Smooth muscle cell of the brain vasculature (primary cell): ENCODE measurements at regions not wholly inside any gene's neighbourhood (a gene's known extent, or its start where the extent isn't known, plus 50 kb on each side); places are given as distances from the start of the nearest gene placed in this dataset.

Source experiments
- DNase-seq: peaks from one replicate; pipeline ENCODE4 v3.0.0-alpha.2; 2012; ENCODE audit warnings: low read depth, low spot score

GRCh38 chr18:22355598-22355997, 62.1 kb downstream of the CTAGE1 start:
- DNase-seq: no peak

GRCh38 chr18:22355069-22355468, 62.6 kb downstream of the CTAGE1 start:
- no peak for DNase-seq

- DNase-seq: no peak
These were observed 67.7 kb downstream of the CTAGE1 start for GRCh38 chr18:22349966-22350365.

GRCh38 chr18:22349317-22349898, 68.3 kb downstream of the CTAGE1 start:
- DNase-seq: no peak

GRCh38 chr18:22348521-22349316, 69.0 kb downstream of the CTAGE1 start:
- DNase-seq: no peak

- no peak for DNase-seq
These were observed 69.9 kb downstream of the CTAGE1 start for GRCh38 chr18:22347606-22348511.

GRCh38 chr18:22346953-22347605, 70.6 kb downstream of the CTAGE1 start:
- DNase-seq: no peak

GRCh38 chr18:22346401-22346952, 71.2 kb downstream of the CTAGE1 start:
- no peak for DNase-seq

GRCh38 chr18:22345718-22346117, 72.0 kb downstream of the CTAGE1 start:
- no peak for DNase-seq

- no peak for DNase-seq
These were observed 72.6 kb downstream of the CTAGE1 start for GRCh38 chr18:22344908-22345670.

- no peak for DNase-seq
These were observed 73.3 kb downstream of the CTAGE1 start for GRCh38 chr18:22344445-22344844.

GRCh38 chr18:22343613-22344012, 74.1 kb downstream of the CTAGE1 start:
- DNase-seq: no peak

- DNase-seq: no peak
These were observed 75.1 kb downstream of the CTAGE1 start for GRCh38 chr18:22342625-22343024.

- DNase-seq: no peak
These were observed 77.4 kb downstream of the CTAGE1 start for GRCh38 chr18:22340331-22340730.

GRCh38 chr18:22339913-22340312, 77.8 kb downstream of the CTAGE1 start:
- no peak for DNase-seq

- no peak for DNase-seq
These were observed 79.9 kb downstream of the CTAGE1 start for GRCh38 chr18:22337833-22338232.

- DNase-seq: no peak
These were observed 80.4 kb downstream of the CTAGE1 start for GRCh38 chr18:22337306-22337705.

GRCh38 chr18:22336406-22336805, 81.3 kb downstream of the CTAGE1 start:
- DNase-seq: no peak

- no peak for DNase-seq
These were observed 82.0 kb downstream of the CTAGE1 start for GRCh38 chr18:22335731-22336198.

GRCh38 chr18:22334567-22334966, 83.1 kb downstream of the CTAGE1 start:
- no peak for DNase-seq

GRCh38 chr18:22332590-22332989, 85.1 kb downstream of the CTAGE1 start:
- DNase-seq: no peak
